K562 (cell line): ENCODE measurements at regions not wholly inside any gene's neighbourhood (a gene's known extent, or its start where the extent isn't known, plus 50 kb on each side); places are given as distances from the start of the nearest gene placed in this dataset.

Experiments
- ATAC-seq: fragments of 200-7000 bp; cut with Tn5 transposase; 3 replicates; pipeline ENCODE4 v1.9.1; 2020; ENCODE audit warnings: moderate library complexity
- BruUV-seq: library from RNA; stranded (reverse); fragments of 400-500 nt; replicated peaks from 2 replicates; lab custom pipeline; 2021; lab: Mats Ljungman, UMichigan
- CTCF ChIA-PET: fragments of 300-600 bp; formaldehyde crosslinking; extraction: SDS; loops from one replicate; lab custom pipeline; 2021; ENCODE audit warnings: low intra/inter-chr PET ratio; lab: Yijun Ruan, JAX
- POLR2A ChIA-PET: fragments of 300-600, 350-650 bp; sonication (Branson Sonifier 250); formaldehyde crosslinking; extraction: SDS; loops from one replicate; lab custom pipeline; 2021; ENCODE audit warnings: antibody characterized with exemption, inconsistent platforms; lab: Yijun Ruan, JAX
- DNase-seq, 4 experiments: peaks; one replicate each; pipeline versions ENCODE4 v3.0.0 to v3.0.0-alpha.2; 2011 to 2018; ENCODE audit warnings: low spot score in 3 of 4, mixed read lengths in 3 of 4; ENCODE audit errors: extremely low read depth in 1 of 4
- FAIRE-seq: peaks from 2 replicates; lab custom pipeline; 2011; peaks lifted over from hg19 to GRCh38; lab: Jason Lieb, UNC
- H2AFZ ChIP-seq: 2 replicates; pipeline ENCODE4 v1.6.0; 2011; ENCODE audit warnings: low read depth, low read length, control low read depth, inconsistent platforms
- H3K27ac ChIP-seq: fragments of 200-600 bp; 3 replicates; pipeline ENCODE4 v1.8.0; 2011; ENCODE audit warnings: low read depth, mild to moderate bottlenecking, control low read depth, inconsistent platforms, low read length, moderate library complexity, mixed read lengths; ENCODE audit errors: extremely low read depth
- H3K27me3 ChIP-seq, 2 experiments: fragments of 300-600 bp in 1 of 2; 2 replicates in 1 of 2; 3 replicates in 1 of 2; pipeline versions ENCODE4 v1.6.0 to v1.8.0; 2011; ENCODE audit warnings: inconsistent platforms in 2 of 2, low read length in 2 of 2, mild to moderate bottlenecking in 1 of 2, mixed read lengths in 1 of 2, moderate library complexity in 1 of 2; ENCODE audit not compliant: control insufficient read depth in 2 of 2, insufficient read depth in 2 of 2
- H3K36me3 ChIP-seq: fragments of 300-600 bp; 3 replicates; pipeline ENCODE4 v1.8.0; 2011; ENCODE audit warnings: mild to moderate bottlenecking, low read length, inconsistent platforms; ENCODE audit not compliant: control insufficient read depth, insufficient read depth
- H3K4me1 ChIP-seq, 2 experiments: fragments of 200-600 bp in 1 of 2; replicated peaks in 1 of 2; 2 replicates in 1 of 2; 3 replicates in 1 of 2; pipeline versions ENCODE4 v1.5.1 to v1.8.0; 2011; ENCODE audit warnings: inconsistent platforms in 2 of 2, low read length in 2 of 2, mild to moderate bottlenecking in 1 of 2, mixed read lengths in 1 of 2, moderate library complexity in 1 of 2; ENCODE audit not compliant: control insufficient read depth in 2 of 2, insufficient read depth in 2 of 2
- H3K4me2 ChIP-seq: 2 replicates; pipeline ENCODE4 v1.6.1; 2011; ENCODE audit warnings: low read length, control low read depth, inconsistent platforms, mixed read lengths; ENCODE audit not compliant: insufficient read depth
- H3K4me3 ChIP-seq: fragments of 200-600 bp; sonication (generic), shearing (Covaris generic); 2 replicates; pipeline ENCODE4 v1.5.1; 2016; ENCODE audit warnings: control low read depth, inconsistent platforms
- H3K79me2 ChIP-seq: fragments of 200-600 bp; 3 replicates; pipeline ENCODE4 v1.8.0; 2011; ENCODE audit warnings: low read length, inconsistent platforms; ENCODE audit not compliant: control insufficient read depth, insufficient read depth
- H3K9ac ChIP-seq, 2 experiments: 2 replicates each; pipeline versions ENCODE4 v1.6.0 to v1.6.1; 2011; ENCODE audit warnings: low read depth in 2 of 2, low read length in 2 of 2, control low read depth in 1 of 2, inconsistent platforms in 1 of 2, mild to moderate bottlenecking in 1 of 2, mixed read lengths in 1 of 2; ENCODE audit not compliant: insufficient read depth in 1 of 2
- H3K9me1 ChIP-seq: one replicate; pipeline ENCODE4 v1.6.0; 2011; ENCODE audit warnings: inconsistent platforms, mild to moderate bottlenecking, low read length, moderate library complexity; ENCODE audit not compliant: control insufficient read depth, insufficient read depth
- H3K9me3 ChIP-seq: replicated peaks from 2 replicates; pipeline ENCODE4 v1.5.1; 2011; ENCODE audit warnings: low read depth, low read length, inconsistent platforms; ENCODE audit not compliant: control insufficient read depth, insufficient read depth
- H4K20me1 ChIP-seq: replicated peaks from 2 replicates; pipeline ENCODE4 v1.6.1; 2011; ENCODE audit warnings: low read length, inconsistent platforms, mixed read lengths; ENCODE audit not compliant: control insufficient read depth, insufficient read depth
- BRCA1 ChIP-seq, 2 experiments: fragments of 450-650 bp in 1 of 2; sonication (generic) in 1 of 2; formaldehyde crosslinking in 1 of 2; IDR thresholded peaks; 2 replicates each; pipeline versions ENCODE4 v1.5.0 to v1.6.1; 2017 to 2020; ENCODE audit warnings: mild to moderate bottlenecking in 1 of 2, missing genetic modification reagents in 1 of 2
- C11orf30 ChIP-seq: fragments of 450-650 bp; IDR thresholded peaks from 2 replicates; pipeline ENCODE4 v1.6.1; 2016; ENCODE audit warnings: low read depth, mild to moderate bottlenecking
- ETV1 ChIP-seq: fragments of 450-650 bp; conservative IDR thresholded peaks from 2 replicates; pipeline ENCODE4 v1.6.1; 2016; ENCODE audit warnings: missing genetic modification characterization, control low read depth, low read depth, missing compliant biosample characterization
- PHF20 ChIP-seq: fragments of 450-650 bp; IDR thresholded peaks from 2 replicates; pipeline ENCODE4 v1.6.1; 2018; ENCODE audit not compliant: partially characterized antibody
- PML ChIP-seq: IDR thresholded peaks from 2 replicates; pipeline ENCODE4 v1.6.1; 2012; ENCODE audit warnings: low read length, inconsistent platforms
- ZKSCAN8 ChIP-seq: fragments of 200-800 bp; sonication (Bioruptor generic); IDR thresholded peaks from 2 replicates; pipeline ENCODE4 v1.6.1; 2016; ENCODE audit warnings: missing genetic modification characterization, missing compliant biosample characterization
- WGBS: fragments of 100-300 bp; shearing (Covaris generic); methylation state at CpG from one replicate; pipeline ENCODE4 v1.1.6; 2016; ENCODE audit warnings: low coverage, mixed read lengths; ENCODE audit not compliant: insufficient coverage; ENCODE audit errors: missing lambda C conversion rate; 5-methylcytosine and 5-hydroxymethylcytosine counted together
- in situ Hi-C: fragments of 300-500 bp; cut with MboI; formaldehyde crosslinking; loops from 4 replicates; pipeline ENCODE4 v1.15.0; 2018; ENCODE audit warnings: inconsistent platforms, mixed read lengths
- intact Hi-C: fragments of 100-400 bp; cut with micrococcal nuclease; formaldehyde crosslinking; loops from 2 replicates; pipeline ENCODE4 v1.14.2; 2022
- TF ChIP-seq, protein P1 (sequence below): fragments of 250-450 bp; sonication (Bioruptor Pico); IDR thresholded peaks from 2 replicates; pipeline ENCODE4 v1.4.0; 2020; ENCODE audit warnings: mild to moderate bottlenecking, moderate library complexity, borderline replicate concordance
- TF ChIP-seq, protein P2 (sequence below): sonication (generic); formaldehyde crosslinking; IDR thresholded peaks from 2 replicates; pipeline ENCODE4 v1.8.0; 2022; ENCODE audit warnings: missing genetic modification reagents, mild to moderate bottlenecking, borderline replicate concordance
- TF ChIP-seq, protein P3 (sequence below): fragments of 250-450 bp; sonication (Bioruptor Pico); IDR thresholded peaks from 2 replicates; pipeline ENCODE4 v1.5.0; 2021

DNA sequence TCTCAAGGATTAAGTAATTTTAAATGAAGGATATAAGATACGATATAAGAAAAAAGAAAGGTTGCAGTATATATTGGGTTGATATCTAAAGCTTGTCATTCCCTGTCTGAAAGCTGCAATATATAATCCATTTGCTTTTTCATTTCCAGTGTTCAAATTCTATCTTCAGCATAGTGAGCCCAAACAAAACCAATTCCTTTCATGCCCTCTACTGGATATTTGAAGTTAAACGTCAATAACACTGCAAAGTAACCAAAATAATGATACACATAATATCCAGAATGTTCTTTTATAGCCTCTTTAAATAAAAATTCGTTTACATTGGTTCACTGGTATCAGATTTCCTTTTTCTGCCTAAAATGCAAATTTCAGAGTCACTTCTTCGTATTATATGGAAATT is 64.5 kb upstream of the DAAM1 start (continued):
- TF ChIP-seq PML: no peak

DNA sequence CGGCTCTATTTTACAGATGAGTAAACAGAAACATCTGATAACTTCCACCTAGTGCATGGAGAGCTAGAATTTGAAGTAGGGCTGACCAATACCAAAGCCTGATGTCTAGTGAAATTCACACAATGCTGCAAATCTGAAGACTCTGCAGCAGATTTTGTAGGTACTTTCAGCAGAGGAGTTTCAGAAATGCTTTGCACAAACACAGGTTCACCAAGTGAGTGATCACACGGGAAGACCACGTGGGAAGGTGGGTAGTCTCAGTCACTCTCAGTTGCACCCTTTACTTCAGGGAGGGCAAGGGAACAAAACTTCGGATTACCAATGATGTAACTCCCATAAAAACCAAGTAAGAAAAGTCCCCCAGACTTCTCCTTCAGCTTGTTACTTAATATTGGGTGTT is 63.3 kb upstream of the DAAM1 start:
- ATAC-seq (no peak), FAIRE-seq (no peak), DNase-seq (no peak)
- POLR2A ChIA-PET: interaction anchor here (0.6 kb wide), 1 partner anchor 826 kb away, joined by 3 read pairs; no protein-coding TSS in a partner anchor
- no peaks in the 10 kb centered on the region for H3K36me3 ChIP-seq
- intact Hi-C loops: loop anchor here (2.0 to 10.0 kb wide), 2 partner anchors 96 to 770 kb away; no protein-coding TSS in a partner anchor
- no peaks in the 10 kb centered on the region for H3K4me1 ChIP-seq
- in situ Hi-C loops: loop anchor here (5.0 to 10.0 kb wide), 2 partner anchors 317 to 450 kb away; partner anchors contain the start of gene CCDC175
- no peaks in the 10 kb centered on the region for H3K79me2 ChIP-seq
- H3K9me1 ChIP-seq: no peaks in the 10 kb centered on the region
- CTCF ChIA-PET: no interaction called here
- no peaks in the 10 kb centered on the region for H3K9me3 ChIP-seq
- WGBS: 0% methylated on average over 4 of the region's 4 CpGs
- no TSS peak for BruUV-seq
- no peak overlapping the region for H2AFZ ChIP-seq
- no peak overlapping the region for H3K4me3 ChIP-seq
- H3K9ac ChIP-seq: no peak overlapping the region
- H3K27ac ChIP-seq: no peak overlapping the region
- H4K20me1 ChIP-seq: no peaks in the 10 kb centered on the region
- H3K27me3 ChIP-seq: no peaks in the 10 kb centered on the region
- no peak overlapping the region for H3K4me2 ChIP-seq
- no peak for TF ChIP-seq ETV1
- TF ChIP-seq, protein P1, sequence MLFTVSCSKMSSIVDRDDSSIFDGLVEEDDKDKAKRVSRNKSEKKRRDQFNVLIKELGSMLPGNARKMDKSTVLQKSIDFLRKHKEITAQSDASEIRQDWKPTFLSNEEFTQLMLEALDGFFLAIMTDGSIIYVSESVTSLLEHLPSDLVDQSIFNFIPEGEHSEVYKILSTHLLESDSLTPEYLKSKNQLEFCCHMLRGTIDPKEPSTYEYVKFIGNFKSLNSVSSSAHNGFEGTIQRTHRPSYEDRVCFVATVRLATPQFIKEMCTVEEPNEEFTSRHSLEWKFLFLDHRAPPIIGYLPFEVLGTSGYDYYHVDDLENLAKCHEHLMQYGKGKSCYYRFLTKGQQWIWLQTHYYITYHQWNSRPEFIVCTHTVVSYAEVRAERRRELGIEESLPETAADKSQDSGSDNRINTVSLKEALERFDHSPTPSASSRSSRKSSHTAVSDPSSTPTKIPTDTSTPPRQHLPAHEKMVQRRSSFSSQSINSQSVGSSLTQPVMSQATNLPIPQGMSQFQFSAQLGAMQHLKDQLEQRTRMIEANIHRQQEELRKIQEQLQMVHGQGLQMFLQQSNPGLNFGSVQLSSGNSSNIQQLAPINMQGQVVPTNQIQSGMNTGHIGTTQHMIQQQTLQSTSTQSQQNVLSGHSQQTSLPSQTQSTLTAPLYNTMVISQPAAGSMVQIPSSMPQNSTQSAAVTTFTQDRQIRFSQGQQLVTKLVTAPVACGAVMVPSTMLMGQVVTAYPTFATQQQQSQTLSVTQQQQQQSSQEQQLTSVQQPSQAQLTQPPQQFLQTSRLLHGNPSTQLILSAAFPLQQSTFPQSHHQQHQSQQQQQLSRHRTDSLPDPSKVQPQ (CRISPR knock-in tag): no peak
- TF ChIP-seq, protein P2, sequence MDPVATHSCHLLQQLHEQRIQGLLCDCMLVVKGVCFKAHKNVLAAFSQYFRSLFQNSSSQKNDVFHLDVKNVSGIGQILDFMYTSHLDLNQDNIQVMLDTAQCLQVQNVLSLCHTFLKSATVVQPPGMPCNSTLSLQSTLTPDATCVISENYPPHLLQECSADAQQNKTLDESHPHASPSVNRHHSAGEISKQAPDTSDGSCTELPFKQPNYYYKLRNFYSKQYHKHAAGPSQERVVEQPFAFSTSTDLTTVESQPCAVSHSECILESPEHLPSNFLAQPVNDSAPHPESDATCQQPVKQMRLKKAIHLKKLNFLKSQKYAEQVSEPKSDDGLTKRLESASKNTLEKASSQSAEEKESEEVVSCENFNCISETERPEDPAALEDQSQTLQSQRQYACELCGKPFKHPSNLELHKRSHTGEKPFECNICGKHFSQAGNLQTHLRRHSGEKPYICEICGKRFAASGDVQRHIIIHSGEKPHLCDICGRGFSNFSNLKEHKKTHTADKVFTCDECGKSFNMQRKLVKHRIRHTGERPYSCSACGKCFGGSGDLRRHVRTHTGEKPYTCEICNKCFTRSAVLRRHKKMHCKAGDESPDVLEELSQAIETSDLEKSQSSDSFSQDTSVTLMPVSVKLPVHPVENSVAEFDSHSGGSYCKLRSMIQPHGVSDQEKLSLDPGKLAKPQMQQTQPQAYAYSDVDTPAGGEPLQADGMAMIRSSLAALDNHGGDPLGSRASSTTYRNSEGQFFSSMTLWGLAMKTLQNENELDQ (CRISPR knock-in tag): no peak
- TF ChIP-seq ZKSCAN8 (CRISPR knock-in tag): no peak
- no peak for TF ChIP-seq C11orf30
- TF ChIP-seq PHF20: no peak
- no peak for TF ChIP-seq BRCA1 (IDR thresholded peaks at IDR 0.05)
- no peak for TF ChIP-seq BRCA1 (CRISPR knock-in tag; IDR thresholded peaks at IDR 0.05)
- TF ChIP-seq, protein P3, sequence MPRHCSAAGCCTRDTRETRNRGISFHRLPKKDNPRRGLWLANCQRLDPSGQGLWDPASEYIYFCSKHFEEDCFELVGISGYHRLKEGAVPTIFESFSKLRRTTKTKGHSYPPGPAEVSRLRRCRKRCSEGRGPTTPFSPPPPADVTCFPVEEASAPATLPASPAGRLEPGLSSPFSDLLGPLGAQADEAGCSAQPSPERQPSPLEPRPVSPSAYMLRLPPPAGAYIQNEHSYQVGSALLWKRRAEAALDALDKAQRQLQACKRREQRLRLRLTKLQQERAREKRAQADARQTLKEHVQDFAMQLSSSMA (CRISPR knock-in tag): no peak
